ENCODE measurements at regions not wholly inside any gene's neighbourhood (a gene's known extent, or its start where the extent isn't known, plus 50 kb on each side); places are given as distances from the start of the nearest gene placed in this dataset.

- H3K27me3 ChIP-seq = no peaks in the 10 kb centered on the region
- 79 to 80% methylated on average over 7 of the region's 7 CpGs for WGBS, 2 donors
- ATAC-seq (ENCODE audit: low FRiP score in 2 of 2) = no peak
Measured at GRCh38 chr11:115745066-115745465, 240.9 kb upstream of the CADM1 start.

GRCh38 chr11:115743719-115744118 lies 239.5 kb upstream of the CADM1 start:
- ATAC-seq (ENCODE audit: low FRiP score in 2 of 2) = no peak
- no peak for TF ChIP-seq POLR2AphosphoS5 (IDR thresholded peaks at IDR 0.05)
- TF ChIP-seq CTCF (IDR thresholded peaks at IDR 0.05) = no peak
- TF ChIP-seq EP300 (IDR thresholded peaks at IDR 0.05) = no peak
- TF ChIP-seq POLR2A (IDR thresholded peaks at IDR 0.05) = no peak
- Histone ChIP-seq H3K27ac (no peak overlapping the region), H3K36me3 (no peaks in the 10 kb centered on the region), H3K9me3 (no peaks in the 10 kb centered on the region), H3K27me3 (no peaks in the 10 kb centered on the region), H3K4me1 (no peaks in the 10 kb centered on the region), H3K4me3 (no peak overlapping the region)
- 87 to 92% methylated on average over 9 of the region's 9 CpGs for WGBS, 2 donors
- DNase-seq = no peak

More at GRCh38 chr11:115745066-115745465, 240.9 kb upstream of the CADM1 start:
- H3K4me1 ChIP-seq = no peaks in the 10 kb centered on the region
- TF ChIP-seq CTCF (IDR thresholded peaks at IDR 0.05) (no peak), POLR2A (IDR thresholded peaks at IDR 0.05) (no peak), EP300 (IDR thresholded peaks at IDR 0.05) (no peak), POLR2AphosphoS5 (IDR thresholded peaks at IDR 0.05) (no peak)
- H3K9me3 ChIP-seq = no peaks in the 10 kb centered on the region
- H3K36me3 ChIP-seq = no peaks in the 10 kb centered on the region
- H3K27ac ChIP-seq = no peak overlapping the region
- no peak for DNase-seq
- no peak overlapping the region for H3K4me3 ChIP-seq

GRCh38 chr11:115741376-115742107 lies 237.3 kb upstream of the CADM1 start:
- Histone ChIP-seq H3K27me3 (no peaks in the 10 kb centered on the region), H3K36me3 (no peaks in the 10 kb centered on the region), H3K27ac (no peak overlapping the region), H3K4me3 (no peak overlapping the region), H3K9me3 (no peaks in the 10 kb centered on the region), H3K4me1 (no peaks in the 10 kb centered on the region)
- peak in 1 of 2 donors; percentile 26 for DNase-seq
- 77 to 78% methylated on average over 17 of the region's 17 CpGs for WGBS, 2 donors
- no peak for ATAC-seq (ENCODE audit: low FRiP score in 2 of 2)
- TF ChIP-seq POLR2AphosphoS5 (IDR thresholded peaks at IDR 0.05) (no peak), POLR2A (IDR thresholded peaks at IDR 0.05) (no peak), CTCF (IDR thresholded peaks at IDR 0.05) (no peak), EP300 (IDR thresholded peaks at IDR 0.05) (no peak)

GRCh38 chr11:115740324-115740723 lies 236.1 kb upstream of the CADM1 start:
- H3K27ac ChIP-seq = no peak overlapping the region
- no peaks in the 10 kb centered on the region for H3K4me1 ChIP-seq
- H3K4me3 ChIP-seq = no peak overlapping the region
- TF ChIP-seq CTCF (IDR thresholded peaks at IDR 0.05) = no peak
- TF ChIP-seq POLR2AphosphoS5 (IDR thresholded peaks at IDR 0.05) = no peak
- no peak for TF ChIP-seq POLR2A (IDR thresholded peaks at IDR 0.05)
- TF ChIP-seq EP300 (IDR thresholded peaks at IDR 0.05) = no peak
- no peaks in the 10 kb centered on the region for H3K27me3 ChIP-seq
- ATAC-seq (ENCODE audit: low FRiP score in 2 of 2) = no peak
- DNase-seq = no peak
- no peaks in the 10 kb centered on the region for H3K9me3 ChIP-seq
- no peaks in the 10 kb centered on the region for H3K36me3 ChIP-seq

GRCh38 chr11:115739878-115740277 lies 235.7 kb upstream of the CADM1 start:
- no peak overlapping the region for H3K4me3 ChIP-seq
- H3K27ac ChIP-seq = no peak overlapping the region
- H3K36me3 ChIP-seq = no peaks in the 10 kb centered on the region
- WGBS, 2 donors = 72 to 82% methylated on average over 3 of the region's 3 CpGs
- no peaks in the 10 kb centered on the region for H3K4me1 ChIP-seq
- H3K9me3 ChIP-seq = no peaks in the 10 kb centered on the region
- H3K27me3 ChIP-seq = no peaks in the 10 kb centered on the region
- no peak for TF ChIP-seq CTCF (IDR thresholded peaks at IDR 0.05)
- TF ChIP-seq EP300 (IDR thresholded peaks at IDR 0.05) = no peak
- TF ChIP-seq POLR2A (IDR thresholded peaks at IDR 0.05) = no peak
- no peak for TF ChIP-seq POLR2AphosphoS5 (IDR thresholded peaks at IDR 0.05)
- DNase-seq (no peak), ATAC-seq (ENCODE audit: low FRiP score in 2 of 2) (no peak)
